Left ventricle myocardium inferior (tissue), 1 donor: ENCODE measurements at regions not wholly inside any gene's neighbourhood (a gene's known extent, or its start where the extent isn't known, plus 50 kb on each side); places are given as distances from the start of the nearest gene placed in this dataset.
"Not testable (repeated sequence)": the region's sequence is repeated elsewhere in the genome, so short reads cannot be mapped to it uniquely, and the experiment has no call there.

Experiments used
- DNase-seq: peaks from one replicate; pipeline ENCODE4 v3.0.0-alpha.2; 2020
- H3K27ac ChIP-seq: fragments of 200-600 bp; replicated peaks from 2 replicates; pipeline ENCODE4 v1.8.0; 2021
- H3K27me3 ChIP-seq: fragments of 200-600 bp; 2 replicates; pipeline ENCODE4 v1.8.0; 2021; ENCODE audit warnings: low read depth
- H3K36me3 ChIP-seq: fragments of 200-600 bp; 2 replicates; pipeline ENCODE4 v1.8.0; 2021
- H3K4me1 ChIP-seq: fragments of 200-600 bp; 2 replicates; pipeline ENCODE4 v1.8.0; 2021
- H3K4me3 ChIP-seq: fragments of 200-600 bp; 2 replicates; pipeline ENCODE4 v1.8.0; 2021; ENCODE audit warnings: mild to moderate bottlenecking, moderate library complexity
- H3K9me3 ChIP-seq: fragments of 200-600 bp; replicated peaks from 2 replicates; pipeline ENCODE4 v1.8.0; 2021
- intact Hi-C: fragments of 100-400 bp; cut with micrococcal nuclease; formaldehyde crosslinking; loops from one replicate; pipeline ENCODE4 v1.11.0; 2022
- TF ChIP-seq, protein P1 (sequence below): fragments of 200-600 bp; IDR thresholded peaks from 2 replicates; pipeline ENCODE4 v1.8.0; 2021; ENCODE audit warnings: antibody characterized with exemption, mild to moderate bottlenecking, borderline replicate concordance
- donor health status: DM: no; HTN: yes; CAD: no; lungs with severe emphysema.

DNA sequence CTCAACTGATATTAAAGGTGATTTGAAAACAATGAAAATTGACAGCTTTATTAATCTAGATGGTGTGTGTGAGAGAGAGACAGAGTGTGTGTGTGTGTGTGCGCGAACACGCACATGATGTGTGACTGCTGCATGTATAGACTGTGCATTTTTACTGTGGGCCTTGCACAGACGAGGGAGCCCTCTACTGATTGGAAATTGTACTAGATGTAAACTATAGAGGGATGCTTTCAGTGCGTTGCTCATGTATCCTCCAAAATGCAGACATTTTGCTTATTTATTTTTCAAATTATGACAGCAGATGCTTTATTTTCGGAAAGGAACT, 168.4 kb upstream of the GK2 start:
- H3K9me3 ChIP-seq, result no peaks in the 10 kb centered on the region
- peak overlapping the region; percentile 65 for H3K27ac ChIP-seq
- no peak overlapping the region for H3K4me3 ChIP-seq
- DNase-seq, result no peak
- H3K27me3 ChIP-seq, result no peaks in the 10 kb centered on the region
- H3K4me1 ChIP-seq, result peaks cover 5% of the 10 kb centered on the region
- no peaks in the 10 kb centered on the region for H3K36me3 ChIP-seq
- intact Hi-C loops, result no loop called here
- TF ChIP-seq, protein P1, sequence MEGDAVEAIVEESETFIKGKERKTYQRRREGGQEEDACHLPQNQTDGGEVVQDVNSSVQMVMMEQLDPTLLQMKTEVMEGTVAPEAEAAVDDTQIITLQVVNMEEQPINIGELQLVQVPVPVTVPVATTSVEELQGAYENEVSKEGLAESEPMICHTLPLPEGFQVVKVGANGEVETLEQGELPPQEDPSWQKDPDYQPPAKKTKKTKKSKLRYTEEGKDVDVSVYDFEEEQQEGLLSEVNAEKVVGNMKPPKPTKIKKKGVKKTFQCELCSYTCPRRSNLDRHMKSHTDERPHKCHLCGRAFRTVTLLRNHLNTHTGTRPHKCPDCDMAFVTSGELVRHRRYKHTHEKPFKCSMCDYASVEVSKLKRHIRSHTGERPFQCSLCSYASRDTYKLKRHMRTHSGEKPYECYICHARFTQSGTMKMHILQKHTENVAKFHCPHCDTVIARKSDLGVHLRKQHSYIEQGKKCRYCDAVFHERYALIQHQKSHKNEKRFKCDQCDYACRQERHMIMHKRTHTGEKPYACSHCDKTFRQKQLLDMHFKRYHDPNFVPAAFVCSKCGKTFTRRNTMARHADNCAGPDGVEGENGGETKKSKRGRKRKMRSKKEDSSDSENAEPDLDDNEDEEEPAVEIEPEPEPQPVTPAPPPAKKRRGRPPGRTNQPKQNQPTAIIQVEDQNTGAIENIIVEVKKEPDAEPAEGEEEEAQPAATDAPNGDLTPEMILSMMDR, result peak; percentile 63

- no peaks in the 10 kb centered on the region for H3K36me3 ChIP-seq
- H3K27ac ChIP-seq, result peak overlapping the region; percentile 65
- no peaks in the 10 kb centered on the region for H3K9me3 ChIP-seq
- H3K4me1 ChIP-seq, result peaks cover 5% of the 10 kb centered on the region
- H3K27me3 ChIP-seq, result no peaks in the 10 kb centered on the region
- intact Hi-C loops, result no loop called here
- no peak overlapping the region for H3K4me3 ChIP-seq
- no peak for DNase-seq
- TF ChIP-seq, protein P1, result no peak
Measured at GRCh38 chr4:79575709-79576428, 167.8 kb upstream of the GK2 start.

GRCh38 chr4:79574741-79575451, 166.9 kb upstream of the GK2 start:
- Histone ChIP-seq H3K4me1 (peaks cover 5% of the 10 kb centered on the region), H3K27ac (peak overlapping the region; percentile 65), H3K4me3 (no peak overlapping the region), H3K27me3 (no peaks in the 10 kb centered on the region), H3K36me3 (no peaks in the 10 kb centered on the region), H3K9me3 (no peaks in the 10 kb centered on the region)
- intact Hi-C loops, result no loop called here
- DNase-seq, result no peak
- TF ChIP-seq, protein P1, result no peak

GRCh38 chr4:79563219-79563618, 155.2 kb upstream of the GK2 start:
- Histone ChIP-seq H3K9me3 (no peaks in the 10 kb centered on the region), H3K36me3 (no peaks in the 10 kb centered on the region), H3K27me3 (no peaks in the 10 kb centered on the region), H3K4me1 (no peaks in the 10 kb centered on the region), H3K27ac (no peak overlapping the region), H3K4me3 (no peak overlapping the region)
- TF ChIP-seq, protein P1, result no peak
- DNase-seq, result no peak
- intact Hi-C loops, result no loop called here

- no peak overlapping the region for H3K27ac ChIP-seq
Measured at GRCh38 chr4:79561751-79562150, 153.7 kb upstream of the GK2 start.

GRCh38 chr4:79559398-79559797, 151.4 kb upstream of the GK2 start:
- H3K4me3 ChIP-seq, DNase-seq, intact Hi-C loops, H3K36me3 ChIP-seq, H3K9me3 ChIP-seq, H3K27ac ChIP-seq, H3K4me1 ChIP-seq, H3K27me3 ChIP-seq: not testable (repeated sequence)

More at GRCh38 chr4:79561751-79562150, 153.7 kb upstream of the GK2 start:
- Histone ChIP-seq H3K9me3 (no peaks in the 10 kb centered on the region), H3K4me3 (no peak overlapping the region), H3K27me3 (no peaks in the 10 kb centered on the region), H3K36me3 (no peaks in the 10 kb centered on the region), H3K4me1 (no peaks in the 10 kb centered on the region)
- TF ChIP-seq, protein P1, result no peak
- no peak for DNase-seq
- intact Hi-C loops, result no loop called here
